ENCODE measurements at regions not wholly inside any gene's neighbourhood (a gene's known extent, or its start where the extent isn't known, plus 50 kb on each side); places are given as distances from the start of the nearest gene placed in this dataset.

DNA sequence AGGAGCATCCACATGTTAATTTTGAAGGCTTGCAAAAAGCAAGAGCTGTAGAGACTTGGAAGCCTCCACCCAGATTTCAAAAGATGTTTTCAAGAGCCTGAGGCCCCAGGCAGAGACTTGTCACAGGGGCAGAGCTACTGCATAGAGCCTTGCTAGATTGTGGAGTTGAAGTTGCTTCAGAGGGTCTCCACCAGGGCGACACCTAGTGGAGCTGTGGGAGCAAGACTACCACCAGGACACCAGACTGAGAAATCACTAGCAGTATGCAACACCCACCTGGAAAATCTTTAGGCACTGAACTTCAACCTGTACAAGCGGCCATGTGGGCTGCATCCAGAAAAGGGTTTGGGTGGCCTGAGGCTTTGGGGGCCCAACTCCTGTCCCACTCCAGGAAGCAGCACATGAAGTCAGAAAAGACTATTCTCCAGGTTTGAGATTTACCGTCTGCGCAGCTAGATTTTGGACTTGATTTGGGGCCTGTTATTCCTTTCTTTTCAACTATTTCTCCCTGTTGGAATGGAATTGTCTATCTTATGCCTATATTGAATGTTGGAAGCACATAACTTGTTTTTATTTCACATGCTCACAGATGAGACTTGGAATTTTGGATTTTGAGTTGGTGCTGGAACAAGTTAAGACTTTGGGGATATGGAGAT is 508.6 kb downstream of the FLRT2 start:
- no peak overlapping the region for H3K4me3 ChIP-seq (ENCODE audit: low read depth, low read length)
- peak; percentile 59 for DNase-seq (ENCODE audit: low read depth)
- no peak for TF ChIP-seq MYC (IDR thresholded peaks at IDR 0.05; ENCODE audit: low read depth, low read length)
- TF ChIP-seq POLR2A (IDR thresholded peaks at IDR 0.05; ENCODE audit: extremely low read depth, insufficient read length) = no peak
- peak; percentile 86 for TF ChIP-seq CTCF (IDR thresholded peaks at IDR 0.05; ENCODE audit: low read depth, low read length)

- DNase-seq (ENCODE audit: low read depth) = peak; percentile 53
- no peak overlapping the region for H3K4me3 ChIP-seq (ENCODE audit: low read depth, low read length)
- no peak for TF ChIP-seq POLR2A (IDR thresholded peaks at IDR 0.05; ENCODE audit: extremely low read depth, insufficient read length)
- TF ChIP-seq MYC (IDR thresholded peaks at IDR 0.05; ENCODE audit: low read depth, low read length) = no peak
- TF ChIP-seq, protein P1, sequence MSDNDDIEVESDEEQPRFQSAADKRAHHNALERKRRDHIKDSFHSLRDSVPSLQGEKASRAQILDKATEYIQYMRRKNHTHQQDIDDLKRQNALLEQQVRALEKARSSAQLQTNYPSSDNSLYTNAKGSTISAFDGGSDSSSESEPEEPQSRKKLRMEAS (IDR thresholded peaks at IDR 0.05; ENCODE audit: low read depth, low read length) = no peak
- peak; percentile 82 for TF ChIP-seq CTCF (IDR thresholded peaks at IDR 0.05; ENCODE audit: low read depth, low read length)
Measured at GRCh38 chr14:86035882-86036281, 505.9 kb downstream of the FLRT2 start.

GRCh38 chr14:86027990-86028389 is 498.0 kb downstream of the FLRT2 start:
- TF ChIP-seq POLR2A (IDR thresholded peaks at IDR 0.05; ENCODE audit: extremely low read depth, insufficient read length) (no peak), MYC (IDR thresholded peaks at IDR 0.05; ENCODE audit: low read depth, low read length) (no peak), CTCF (IDR thresholded peaks at IDR 0.05; ENCODE audit: low read depth, low read length) (no peak)
- TF ChIP-seq, protein P1 (IDR thresholded peaks at IDR 0.05; ENCODE audit: low read depth, low read length) = no peak
- no peak for DNase-seq (ENCODE audit: low read depth)
- H3K4me3 ChIP-seq (ENCODE audit: low read depth, low read length) = no peak overlapping the region

- no peak overlapping the region for H3K4me3 ChIP-seq (ENCODE audit: low read depth, low read length)
- DNase-seq (ENCODE audit: low read depth) = no peak
- TF ChIP-seq, protein P1 (IDR thresholded peaks at IDR 0.05; ENCODE audit: low read depth, low read length) = no peak
- no peak for TF ChIP-seq CTCF (IDR thresholded peaks at IDR 0.05; ENCODE audit: low read depth, low read length)
- TF ChIP-seq POLR2A (IDR thresholded peaks at IDR 0.05; ENCODE audit: extremely low read depth, insufficient read length) = no peak
- no peak for TF ChIP-seq MYC (IDR thresholded peaks at IDR 0.05; ENCODE audit: low read depth, low read length)
Measured at GRCh38 chr14:86027144-86027543, 497.2 kb downstream of the FLRT2 start.

DNA sequence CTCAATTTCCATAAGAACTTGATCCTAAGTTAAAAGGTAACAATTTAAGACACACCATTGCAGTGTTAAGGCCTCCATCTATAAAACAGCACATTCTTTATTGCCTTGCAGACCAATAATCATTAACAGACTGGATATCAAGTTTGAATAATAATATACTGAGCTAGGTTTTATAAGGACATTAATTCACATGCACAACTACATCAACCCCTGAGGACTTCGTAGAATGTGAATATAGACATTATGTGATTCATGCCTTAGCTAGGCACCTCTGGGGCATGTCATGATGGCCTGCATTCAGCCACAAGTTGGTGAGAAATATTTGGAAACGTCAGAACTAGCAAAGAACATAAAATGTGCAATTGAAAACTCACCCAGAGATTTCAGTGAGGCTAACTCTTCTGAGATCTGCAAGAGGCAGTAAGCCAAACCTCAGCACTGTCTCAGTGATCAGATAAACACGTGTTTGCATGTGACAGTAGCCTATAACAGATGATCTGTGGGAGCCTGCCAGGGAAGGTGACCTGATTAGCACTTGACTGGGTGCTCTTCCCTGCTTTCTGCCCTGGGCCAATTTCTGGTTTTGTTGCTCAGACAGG is 492.2 kb downstream of the FLRT2 start:
- TF ChIP-seq MYC (IDR thresholded peaks at IDR 0.05; ENCODE audit: low read depth, low read length) (no peak), CTCF (IDR thresholded peaks at IDR 0.05; ENCODE audit: low read depth, low read length) (no peak), POLR2A (IDR thresholded peaks at IDR 0.05; ENCODE audit: extremely low read depth, insufficient read length) (no peak)
- TF ChIP-seq, protein P1 (IDR thresholded peaks at IDR 0.05; ENCODE audit: low read depth, low read length) = no peak
- H3K4me3 ChIP-seq (ENCODE audit: low read depth, low read length) = no peak overlapping the region
- no peak for DNase-seq (ENCODE audit: low read depth)

All from NB4 (cell line).